ENCODE measurements at regions not wholly inside any gene's neighbourhood (a gene's known extent, or its start where the extent isn't known, plus 50 kb on each side); places are given as distances from the start of the nearest gene placed in this dataset.
"Not testable (repeated sequence)": the region's sequence is repeated elsewhere in the genome, so short reads cannot be mapped to it uniquely, and the experiment has no call there.

DNA sequence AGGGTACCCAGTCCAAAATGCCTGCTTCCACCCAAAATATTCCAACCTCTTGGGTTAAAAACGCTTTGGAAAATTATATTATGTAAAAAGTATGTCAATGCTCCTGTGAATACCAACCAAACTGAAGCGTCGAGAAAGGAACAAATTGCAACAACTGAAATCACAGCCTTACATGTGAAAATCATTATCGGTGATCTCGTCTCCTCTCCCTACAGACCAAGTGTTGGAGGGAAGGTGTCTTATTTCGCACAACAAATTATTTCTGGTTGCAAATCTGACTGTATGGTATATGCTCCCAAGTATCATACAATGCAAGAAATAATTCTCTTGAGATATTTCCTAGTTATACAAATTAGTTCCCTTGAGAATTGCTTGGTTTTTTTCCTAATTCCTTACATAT, 89.3 kb upstream of the CDYL2 start:
- Histone ChIP-seq H2AFZ (ENCODE audit: low read depth, low read length) (no peak overlapping the region), H3K27ac (ENCODE audit: low read depth, low read length) (no peak overlapping the region), H3K9ac (ENCODE audit: low read length) (no peak overlapping the region), H3K27me3 (ENCODE audit: insufficient read depth, low read length) (no peaks in the 10 kb centered on the region), H3K79me2 (ENCODE audit: insufficient read depth, low read length) (no peaks in the 10 kb centered on the region), H3K9me3 (ENCODE audit: insufficient read depth, low read depth, low read length) (no peaks in the 10 kb centered on the region), H3K4me2 (ENCODE audit: low read length) (no peak overlapping the region), H3K4me1 (ENCODE audit: insufficient read depth, low read length) (no peaks in the 10 kb centered on the region), H3K4me3 (ENCODE audit: insufficient read depth, low read depth, low read length) (no peak overlapping the region), H3K36me3 (ENCODE audit: insufficient read depth, low read length) (no peaks in the 10 kb centered on the region), H4K20me1 (ENCODE audit: insufficient read depth, low read length) (no peaks in the 10 kb centered on the region)
- Mint-ChIP-seq H3K9me3 (ENCODE audit: unreplicated experiment) (no peaks in the 10 kb centered on the region), H3K36me3 (ENCODE audit: low read depth, unreplicated experiment) (no peaks in the 10 kb centered on the region), H3K4me3 (ENCODE audit: unreplicated experiment) (no peak overlapping the region), H3K4me1 (ENCODE audit: low read depth, unreplicated experiment) (no peaks in the 10 kb centered on the region), H3K27ac (ENCODE audit: unreplicated experiment) (no peak overlapping the region), H3K27me3 (ENCODE audit: low read depth, unreplicated experiment) (peaks cover 3% of the 10 kb centered on the region)
- DNase-seq (ENCODE audit: low read depth) = no peak
- no peak for TF ChIP-seq EZH2 (IDR thresholded peaks at IDR 0.05; ENCODE audit: insufficient read depth, low read length)
- TF ChIP-seq, protein P1, sequence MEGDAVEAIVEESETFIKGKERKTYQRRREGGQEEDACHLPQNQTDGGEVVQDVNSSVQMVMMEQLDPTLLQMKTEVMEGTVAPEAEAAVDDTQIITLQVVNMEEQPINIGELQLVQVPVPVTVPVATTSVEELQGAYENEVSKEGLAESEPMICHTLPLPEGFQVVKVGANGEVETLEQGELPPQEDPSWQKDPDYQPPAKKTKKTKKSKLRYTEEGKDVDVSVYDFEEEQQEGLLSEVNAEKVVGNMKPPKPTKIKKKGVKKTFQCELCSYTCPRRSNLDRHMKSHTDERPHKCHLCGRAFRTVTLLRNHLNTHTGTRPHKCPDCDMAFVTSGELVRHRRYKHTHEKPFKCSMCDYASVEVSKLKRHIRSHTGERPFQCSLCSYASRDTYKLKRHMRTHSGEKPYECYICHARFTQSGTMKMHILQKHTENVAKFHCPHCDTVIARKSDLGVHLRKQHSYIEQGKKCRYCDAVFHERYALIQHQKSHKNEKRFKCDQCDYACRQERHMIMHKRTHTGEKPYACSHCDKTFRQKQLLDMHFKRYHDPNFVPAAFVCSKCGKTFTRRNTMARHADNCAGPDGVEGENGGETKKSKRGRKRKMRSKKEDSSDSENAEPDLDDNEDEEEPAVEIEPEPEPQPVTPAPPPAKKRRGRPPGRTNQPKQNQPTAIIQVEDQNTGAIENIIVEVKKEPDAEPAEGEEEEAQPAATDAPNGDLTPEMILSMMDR (IDR thresholded peaks at IDR 0.05; ENCODE audit: insufficient read depth, low read depth, low read length) = no peak
- no peak for FAIRE-seq

GRCh38 chr16:80892395-80892794, 88.0 kb upstream of the CDYL2 start:
- peak overlapping the region; percentile 6 for H3K27ac Mint-ChIP-seq (ENCODE audit: unreplicated experiment)
- not testable (repeated sequence) for FAIRE-seq; H4K20me1 ChIP-seq (ENCODE audit: insufficient read depth, low read length); H3K4me3 ChIP-seq (ENCODE audit: insufficient read depth, low read depth, low read length); H3K79me2 ChIP-seq (ENCODE audit: insufficient read depth, low read length); H3K27me3 ChIP-seq (ENCODE audit: insufficient read depth, low read length); H3K36me3 Mint-ChIP-seq (ENCODE audit: low read depth, unreplicated experiment); H3K4me3 Mint-ChIP-seq (ENCODE audit: unreplicated experiment); DNase-seq (ENCODE audit: low read depth); H3K36me3 ChIP-seq (ENCODE audit: insufficient read depth, low read length); H3K9ac ChIP-seq (ENCODE audit: low read length); H3K27me3 Mint-ChIP-seq (ENCODE audit: low read depth, unreplicated experiment); H3K9me3 ChIP-seq (ENCODE audit: insufficient read depth, low read depth, low read length); H3K4me1 ChIP-seq (ENCODE audit: insufficient read depth, low read length); H3K27ac ChIP-seq (ENCODE audit: low read depth, low read length); H3K4me1 Mint-ChIP-seq (ENCODE audit: low read depth, unreplicated experiment); H3K9me3 Mint-ChIP-seq (ENCODE audit: unreplicated experiment); H3K4me2 ChIP-seq (ENCODE audit: low read length); H2AFZ ChIP-seq (ENCODE audit: low read depth, low read length)

GRCh38 chr16:80889779-80890359, 85.5 kb upstream of the CDYL2 start:
- no peak for DNase-seq (ENCODE audit: low read depth)
- Histone ChIP-seq H3K27me3 (ENCODE audit: insufficient read depth, low read length) (no peaks in the 10 kb centered on the region), H4K20me1 (ENCODE audit: insufficient read depth, low read length) (no peaks in the 10 kb centered on the region), H3K9ac (ENCODE audit: low read length) (no peak overlapping the region), H2AFZ (ENCODE audit: low read depth, low read length) (no peak overlapping the region), H3K4me2 (ENCODE audit: low read length) (no peak overlapping the region), H3K27ac (ENCODE audit: low read depth, low read length) (no peak overlapping the region), H3K9me3 (ENCODE audit: insufficient read depth, low read depth, low read length) (no peaks in the 10 kb centered on the region), H3K4me3 (ENCODE audit: insufficient read depth, low read depth, low read length) (no peak overlapping the region), H3K79me2 (ENCODE audit: insufficient read depth, low read length) (no peaks in the 10 kb centered on the region), H3K4me1 (ENCODE audit: insufficient read depth, low read length) (no peaks in the 10 kb centered on the region), H3K36me3 (ENCODE audit: insufficient read depth, low read length) (no peaks in the 10 kb centered on the region)
- H3K4me1 Mint-ChIP-seq (ENCODE audit: low read depth, unreplicated experiment) = no peaks in the 10 kb centered on the region
- no peak for TF ChIP-seq EZH2 (IDR thresholded peaks at IDR 0.05; ENCODE audit: insufficient read depth, low read length)
- TF ChIP-seq, protein P1 (IDR thresholded peaks at IDR 0.05; ENCODE audit: insufficient read depth, low read depth, low read length) = no peak
- FAIRE-seq = no peak
- H3K27ac Mint-ChIP-seq (ENCODE audit: unreplicated experiment) = no peak overlapping the region
- H3K36me3 Mint-ChIP-seq (ENCODE audit: low read depth, unreplicated experiment) = no peaks in the 10 kb centered on the region
- peaks cover 3% of the 10 kb centered on the region for H3K27me3 Mint-ChIP-seq (ENCODE audit: low read depth, unreplicated experiment)
- no peaks in the 10 kb centered on the region for H3K9me3 Mint-ChIP-seq (ENCODE audit: unreplicated experiment)
- no peak overlapping the region for H3K4me3 Mint-ChIP-seq (ENCODE audit: unreplicated experiment)
